Upper lobe of left lung (tissue), 6 donors: ENCODE measurements at regions not wholly inside any gene's neighbourhood (a gene's known extent, or its start where the extent isn't known, plus 50 kb on each side); places are given as distances from the start of the nearest gene placed in this dataset.

Experiments used
- ATAC-seq, 2 donors: fragments of 200-7000 bp; cut with Tn5 transposase; one replicate each; pipeline ENCODE4 v1.9.1; 2022; ENCODE audit warnings: mild to moderate bottlenecking in 2 of 2, moderate library complexity in 2 of 2; ENCODE audit not compliant: low FRiP score in 2 of 2
- DNase-seq, 2 donors: peaks; one replicate each; pipeline ENCODE4 v3.0.0-alpha.2; 2019 to 2020
- H3K27ac ChIP-seq, 4 donors: fragments of 200-600 bp; sonication (generic); one replicate each; pipeline ENCODE4 v1.5.1; 2016 to 2019
- H3K27me3 ChIP-seq, 4 donors: fragments of 200-600 bp; sonication (generic); one replicate each; pipeline ENCODE4 v1.5.1; 2017 to 2019
- H3K36me3 ChIP-seq, 4 donors: fragments of 200-600 bp; sonication (generic); one replicate each; pipeline ENCODE4 v1.5.1; 2016 to 2019
- H3K4me1 ChIP-seq, 4 donors: fragments of 200-600 bp; sonication (generic); one replicate each; pipeline ENCODE4 v1.5.1; 2018 to 2019
- H3K4me3 ChIP-seq, 4 donors: fragments of 200-600 bp; sonication (generic); one replicate each; pipeline ENCODE4 v1.5.1; 2017 to 2019; ENCODE audit warnings: mild to moderate bottlenecking in 2 of 4, moderate library complexity in 1 of 4
- H3K9me3 ChIP-seq, 4 donors: fragments of 200-600 bp; sonication (generic); one replicate each; pipeline ENCODE4 v1.5.1; 2018 to 2019
- CTCF ChIP-seq, 6 experiments: fragments of 450-650 bp in 4 of 6; fragments of 200-600 bp in 2 of 6; sonication (generic) in 2 of 6; IDR thresholded peaks; one replicate each; pipeline ENCODE4 v1.5.1; 2016 to 2019; ENCODE audit warnings: antibody characterized with exemption in 6 of 6
- EP300 ChIP-seq, 4 donors: sonication (generic); formaldehyde crosslinking; IDR thresholded peaks; one replicate each; pipeline ENCODE4 v1.5.1; 2017; ENCODE audit warnings: antibody characterized with exemption in 4 of 4, control low read depth in 2 of 4
- POLR2A ChIP-seq, 4 donors: fragments of 450-650 bp; IDR thresholded peaks; one replicate each; pipeline ENCODE4 v1.5.1; 2016 to 2017; ENCODE audit warnings: antibody characterized with exemption in 4 of 4, mild to moderate bottlenecking in 2 of 4
- POLR2AphosphoS5 ChIP-seq, 2 donors: sonication (generic); formaldehyde crosslinking; IDR thresholded peaks; one replicate each; pipeline ENCODE4 v1.5.1; 2017; ENCODE audit warnings: antibody characterized with exemption in 2 of 2
- WGBS, 2 donors: methylation state at CpG; one replicate each; pipeline ENCODE4 v1.1.5; 2017 to 2018; 5-methylcytosine and 5-hydroxymethylcytosine counted together
- donor health status: DM: no; HTN: no; CAD: no; lungs with moderate emphysema.
- donor health status: DM: no; HTN: yes; CAD: no; lungs with severe emphysema.

DNA sequence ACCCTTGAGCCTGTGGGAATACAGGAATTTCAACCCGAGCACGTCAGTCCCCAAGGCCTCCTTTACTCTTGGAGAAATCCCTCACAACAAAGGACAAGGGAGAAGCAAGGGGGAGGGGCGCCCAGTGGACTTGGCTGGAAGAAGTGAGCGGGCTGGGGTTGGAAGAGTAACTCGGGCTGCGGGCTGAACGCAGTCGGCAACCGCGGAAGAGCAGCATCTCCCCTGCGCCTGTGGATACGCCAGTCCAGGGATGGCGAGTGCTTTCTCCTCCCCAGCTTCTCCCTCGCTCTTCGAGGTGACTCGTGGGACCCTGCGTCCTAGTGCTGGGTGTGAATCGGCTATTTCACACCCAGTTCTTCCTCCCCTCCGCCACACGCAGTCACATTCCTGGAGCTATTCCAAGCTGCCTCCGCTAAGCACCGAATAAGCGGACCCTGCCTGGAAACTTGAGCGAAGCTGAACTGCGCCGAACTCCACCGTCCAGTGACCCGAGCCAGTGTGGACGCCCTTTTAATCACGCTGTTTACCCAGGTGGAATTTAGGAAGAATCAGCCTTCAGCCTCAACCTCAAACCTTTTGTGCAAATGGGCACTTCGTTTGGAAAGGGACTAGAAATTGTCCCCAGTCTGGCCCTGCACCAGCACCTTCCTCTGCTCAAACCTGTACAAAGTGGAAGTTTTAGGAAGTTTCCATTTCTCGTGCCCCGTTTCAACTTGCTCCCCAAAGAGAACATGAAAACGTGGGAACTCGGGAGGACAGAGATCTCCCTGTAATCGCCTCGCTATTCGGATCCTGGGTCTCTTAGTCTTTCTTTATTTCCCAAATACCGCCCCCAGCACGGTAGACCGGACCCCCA, 64.3 kb upstream of the WDR17 start:
- peak overlapping the region; percentile 30 to 72 (median 52) for H3K27ac ChIP-seq
- TF ChIP-seq EP300 (IDR thresholded peaks at IDR 0.05) = no peak
- no peak for TF ChIP-seq CTCF (IDR thresholded peaks at IDR 0.05)
- TF ChIP-seq POLR2AphosphoS5 (IDR thresholded peaks at IDR 0.05) = no peak
- no peak for TF ChIP-seq POLR2A (IDR thresholded peaks at IDR 0.05)
- ATAC-seq (peak; percentile 74 to 76), DNase-seq (peak; percentile 38 to 71)
- peaks cover 8 to 18% (median 15%) of the 10 kb centered on the region in 4 donors for H3K4me1 ChIP-seq
- no peaks in the 10 kb centered on the region for H3K9me3 ChIP-seq
- H3K36me3 ChIP-seq = no peaks in the 10 kb centered on the region
- WGBS, 2 donors = 4 to 9% methylated on average over 37 to 41 of the region's 41 CpGs
- H3K27me3 ChIP-seq = no peaks in the 10 kb centered on the region
- peak overlapping the region; percentile 22 to 65 (median 51) for H3K4me3 ChIP-seq

GRCh38 chr4:176002007-176002613, 63.5 kb upstream of the WDR17 start:
- DNase-seq = peak; percentile 66 to 88
- peaks cover 8 to 18% (median 15%) of the 10 kb centered on the region in 4 donors for H3K4me1 ChIP-seq
- TF ChIP-seq POLR2AphosphoS5 (IDR thresholded peaks at IDR 0.05) = no peak
- TF ChIP-seq EP300 (IDR thresholded peaks at IDR 0.05) = no peak
- no peak for TF ChIP-seq CTCF (IDR thresholded peaks at IDR 0.05)
- no peak for TF ChIP-seq POLR2A (IDR thresholded peaks at IDR 0.05)
- 0 to 1% methylated on average over 18 to 43 of the region's 44 CpGs for WGBS, 2 donors
- peak overlapping the region in 3 of 4 donors; percentile 45 to 72 (median 60) for H3K27ac ChIP-seq
- peak; percentile 79 to 86 for ATAC-seq
- H3K9me3 ChIP-seq = no peaks in the 10 kb centered on the region
- H3K36me3 ChIP-seq = no peaks in the 10 kb centered on the region
- no peaks in the 10 kb centered on the region for H3K27me3 ChIP-seq
- H3K4me3 ChIP-seq = peak overlapping the region; percentile 22 to 65 (median 51)

DNA sequence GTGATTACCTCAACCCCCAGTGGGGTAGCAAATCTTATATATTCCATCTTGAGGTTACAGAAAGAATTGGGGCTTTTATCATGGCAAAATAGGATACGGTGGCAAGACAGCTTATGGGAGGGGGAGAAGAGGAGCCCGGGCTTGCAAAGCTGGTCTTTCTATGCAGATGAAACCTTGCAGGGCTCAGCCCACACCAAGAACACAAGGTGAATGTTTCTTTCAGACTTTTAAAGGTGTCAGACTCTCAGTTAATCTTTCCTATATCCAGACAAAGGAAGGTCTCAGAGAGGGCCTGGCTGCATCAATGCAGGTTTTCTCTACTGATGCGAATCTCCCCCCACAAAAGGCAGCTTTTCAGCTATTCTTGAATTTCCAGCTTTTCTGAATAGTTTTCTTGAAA, 59.9 kb upstream of the WDR17 start:
- no peak for TF ChIP-seq CTCF (IDR thresholded peaks at IDR 0.05)
- TF ChIP-seq POLR2AphosphoS5 (IDR thresholded peaks at IDR 0.05) = no peak
- no peak for TF ChIP-seq EP300 (IDR thresholded peaks at IDR 0.05)
- TF ChIP-seq POLR2A (IDR thresholded peaks at IDR 0.05) = no peak
- 58 to 82% methylated on average over 3 of the region's 3 CpGs for WGBS, 2 donors
- no peak for ATAC-seq

GRCh38 chr4:176009254-176009653, 56.4 kb upstream of the WDR17 start:
- 88 to 94% methylated on average over 2 of the region's 2 CpGs for WGBS, 2 donors
- Histone ChIP-seq H3K9me3 (peaks cover 0 to 3% (median 0%) of the 10 kb centered on the region in 4 donors), H3K27me3 (no peaks in the 10 kb centered on the region), H3K4me3 (no peak overlapping the region), H3K27ac (no peak overlapping the region), H3K36me3 (no peaks in the 10 kb centered on the region), H3K4me1 (no peaks in the 10 kb centered on the region)
- DNase-seq = no peak
- ATAC-seq = no peak
- no peak for TF ChIP-seq CTCF (IDR thresholded peaks at IDR 0.05)
- TF ChIP-seq POLR2AphosphoS5 (IDR thresholded peaks at IDR 0.05) = no peak
- no peak for TF ChIP-seq POLR2A (IDR thresholded peaks at IDR 0.05)
- TF ChIP-seq EP300 (IDR thresholded peaks at IDR 0.05) = no peak

More for the DNA sequence above, 59.9 kb upstream of the WDR17 start:
- no peaks in the 10 kb centered on the region for H3K27me3 ChIP-seq
- peaks cover 8 to 18% (median 14%) of the 10 kb centered on the region in 4 donors for H3K4me1 ChIP-seq
- H3K4me3 ChIP-seq = no peak overlapping the region
- peaks cover 0 to 3% (median 0%) of the 10 kb centered on the region in 4 donors for H3K9me3 ChIP-seq
- H3K36me3 ChIP-seq = no peaks in the 10 kb centered on the region
- no peak overlapping the region for H3K27ac ChIP-seq
- DNase-seq = no peak
